OCI-LY1 (cell line): ENCODE measurements at regions not wholly inside any gene's neighbourhood (a gene's known extent, or its start where the extent isn't known, plus 50 kb on each side); places are given as distances from the start of the nearest gene placed in this dataset.

Experiments
- EZH2 ChIP-seq: fragments of 200-600 bp; sonication (generic), shearing (Covaris generic); IDR thresholded peaks from 2 replicates; pipeline ENCODE4 v1.8.0; 2017; ENCODE audit warnings: borderline replicate concordance, mixed run types, mild to moderate bottlenecking, antibody characterized with exemption, low read length, moderate library complexity, mixed read lengths
- TF ChIP-seq, protein P1 (sequence below): fragments of 200-600 bp; sonication (generic), shearing (Covaris generic); IDR thresholded peaks from 2 replicates; pipeline ENCODE4 v1.5.1; 2017; ENCODE audit warnings: mild to moderate bottlenecking, antibody characterized with exemption, low read length, moderate library complexity, mixed read lengths

- TF ChIP-seq, protein P1, sequence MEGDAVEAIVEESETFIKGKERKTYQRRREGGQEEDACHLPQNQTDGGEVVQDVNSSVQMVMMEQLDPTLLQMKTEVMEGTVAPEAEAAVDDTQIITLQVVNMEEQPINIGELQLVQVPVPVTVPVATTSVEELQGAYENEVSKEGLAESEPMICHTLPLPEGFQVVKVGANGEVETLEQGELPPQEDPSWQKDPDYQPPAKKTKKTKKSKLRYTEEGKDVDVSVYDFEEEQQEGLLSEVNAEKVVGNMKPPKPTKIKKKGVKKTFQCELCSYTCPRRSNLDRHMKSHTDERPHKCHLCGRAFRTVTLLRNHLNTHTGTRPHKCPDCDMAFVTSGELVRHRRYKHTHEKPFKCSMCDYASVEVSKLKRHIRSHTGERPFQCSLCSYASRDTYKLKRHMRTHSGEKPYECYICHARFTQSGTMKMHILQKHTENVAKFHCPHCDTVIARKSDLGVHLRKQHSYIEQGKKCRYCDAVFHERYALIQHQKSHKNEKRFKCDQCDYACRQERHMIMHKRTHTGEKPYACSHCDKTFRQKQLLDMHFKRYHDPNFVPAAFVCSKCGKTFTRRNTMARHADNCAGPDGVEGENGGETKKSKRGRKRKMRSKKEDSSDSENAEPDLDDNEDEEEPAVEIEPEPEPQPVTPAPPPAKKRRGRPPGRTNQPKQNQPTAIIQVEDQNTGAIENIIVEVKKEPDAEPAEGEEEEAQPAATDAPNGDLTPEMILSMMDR = no peak
- no peak for TF ChIP-seq EZH2
Measured at GRCh38 chr1:58988752-58989151, 204.9 kb upstream of the JUN start.
